K562 (cell line): ENCODE measurements at regions not wholly inside any gene's neighbourhood (a gene's known extent, or its start where the extent isn't known, plus 50 kb on each side); places are given as distances from the start of the nearest gene placed in this dataset.

Source experiments
- ATAC-seq: fragments of 200-7000 bp; cut with Tn5 transposase; 3 replicates; pipeline ENCODE4 v1.9.1; 2020; ENCODE audit warnings: moderate library complexity
- BruUV-seq: library from RNA; stranded (reverse); fragments of 400-500 nt; replicated peaks from 2 replicates; lab custom pipeline; 2021; lab: Mats Ljungman, UMichigan
- CTCF ChIA-PET: fragments of 300-600 bp; formaldehyde crosslinking; extraction: SDS; loops from one replicate; lab custom pipeline; 2021; ENCODE audit warnings: low intra/inter-chr PET ratio; lab: Yijun Ruan, JAX
- POLR2A ChIA-PET: fragments of 300-600, 350-650 bp; sonication (Branson Sonifier 250); formaldehyde crosslinking; extraction: SDS; loops from one replicate; lab custom pipeline; 2021; ENCODE audit warnings: antibody characterized with exemption, inconsistent platforms; lab: Yijun Ruan, JAX
- DNase-seq, 4 experiments: peaks; one replicate each; pipeline versions ENCODE4 v3.0.0 to v3.0.0-alpha.2; 2011 to 2018; ENCODE audit warnings: low spot score in 3 of 4, mixed read lengths in 3 of 4; ENCODE audit errors: extremely low read depth in 1 of 4
- FAIRE-seq: peaks from 2 replicates; lab custom pipeline; 2011; peaks lifted over from hg19 to GRCh38; lab: Jason Lieb, UNC
- H2AFZ ChIP-seq: 2 replicates; pipeline ENCODE4 v1.6.0; 2011; ENCODE audit warnings: low read depth, low read length, control low read depth, inconsistent platforms
- H3K27ac ChIP-seq: fragments of 200-600 bp; 3 replicates; pipeline ENCODE4 v1.8.0; 2011; ENCODE audit warnings: low read depth, mild to moderate bottlenecking, control low read depth, inconsistent platforms, low read length, moderate library complexity, mixed read lengths; ENCODE audit errors: extremely low read depth
- H3K27me3 ChIP-seq, 2 experiments: fragments of 300-600 bp in 1 of 2; 2 replicates in 1 of 2; 3 replicates in 1 of 2; pipeline versions ENCODE4 v1.6.0 to v1.8.0; 2011; ENCODE audit warnings: inconsistent platforms in 2 of 2, low read length in 2 of 2, mild to moderate bottlenecking in 1 of 2, mixed read lengths in 1 of 2, moderate library complexity in 1 of 2; ENCODE audit not compliant: control insufficient read depth in 2 of 2, insufficient read depth in 2 of 2
- H3K36me3 ChIP-seq: fragments of 300-600 bp; 3 replicates; pipeline ENCODE4 v1.8.0; 2011; ENCODE audit warnings: mild to moderate bottlenecking, low read length, inconsistent platforms; ENCODE audit not compliant: control insufficient read depth, insufficient read depth
- H3K4me1 ChIP-seq, 2 experiments: fragments of 200-600 bp in 1 of 2; replicated peaks in 1 of 2; 2 replicates in 1 of 2; 3 replicates in 1 of 2; pipeline versions ENCODE4 v1.5.1 to v1.8.0; 2011; ENCODE audit warnings: inconsistent platforms in 2 of 2, low read length in 2 of 2, mild to moderate bottlenecking in 1 of 2, mixed read lengths in 1 of 2, moderate library complexity in 1 of 2; ENCODE audit not compliant: control insufficient read depth in 2 of 2, insufficient read depth in 2 of 2
- H3K4me2 ChIP-seq: 2 replicates; pipeline ENCODE4 v1.6.1; 2011; ENCODE audit warnings: low read length, control low read depth, inconsistent platforms, mixed read lengths; ENCODE audit not compliant: insufficient read depth
- H3K4me3 ChIP-seq: fragments of 200-600 bp; sonication (generic), shearing (Covaris generic); 2 replicates; pipeline ENCODE4 v1.5.1; 2016; ENCODE audit warnings: control low read depth, inconsistent platforms
- H3K79me2 ChIP-seq: fragments of 200-600 bp; 3 replicates; pipeline ENCODE4 v1.8.0; 2011; ENCODE audit warnings: low read length, inconsistent platforms; ENCODE audit not compliant: control insufficient read depth, insufficient read depth
- H3K9ac ChIP-seq, 2 experiments: 2 replicates each; pipeline versions ENCODE4 v1.6.0 to v1.6.1; 2011; ENCODE audit warnings: low read depth in 2 of 2, low read length in 2 of 2, control low read depth in 1 of 2, inconsistent platforms in 1 of 2, mild to moderate bottlenecking in 1 of 2, mixed read lengths in 1 of 2; ENCODE audit not compliant: insufficient read depth in 1 of 2
- H3K9me1 ChIP-seq: one replicate; pipeline ENCODE4 v1.6.0; 2011; ENCODE audit warnings: inconsistent platforms, mild to moderate bottlenecking, low read length, moderate library complexity; ENCODE audit not compliant: control insufficient read depth, insufficient read depth
- H3K9me3 ChIP-seq: replicated peaks from 2 replicates; pipeline ENCODE4 v1.5.1; 2011; ENCODE audit warnings: low read depth, low read length, inconsistent platforms; ENCODE audit not compliant: control insufficient read depth, insufficient read depth
- H4K20me1 ChIP-seq: replicated peaks from 2 replicates; pipeline ENCODE4 v1.6.1; 2011; ENCODE audit warnings: low read length, inconsistent platforms, mixed read lengths; ENCODE audit not compliant: control insufficient read depth, insufficient read depth
- HCFC1 ChIP-seq: IDR thresholded peaks from 2 replicates; pipeline ENCODE4 v1.6.1; 2012; ENCODE audit warnings: low read depth, low read length, improper control_type of control experiment
- KDM4B ChIP-seq, 2 experiments: fragments of 450-650 bp in 1 of 2; sonication (generic) in 1 of 2; IDR thresholded peaks; 2 replicates each; pipeline ENCODE4 v1.6.1; 2016 to 2017; ENCODE audit warnings: borderline replicate concordance in 2 of 2, antibody characterized with exemption in 1 of 2, low read depth in 1 of 2, mild to moderate bottlenecking in 1 of 2
- MTA2 ChIP-seq: fragments of 450-650 bp; IDR thresholded peaks from 2 replicates; pipeline ENCODE4 v1.6.1; 2016; ENCODE audit warnings: low read depth
- PHF20 ChIP-seq: fragments of 450-650 bp; IDR thresholded peaks from 2 replicates; pipeline ENCODE4 v1.6.1; 2018; ENCODE audit not compliant: partially characterized antibody
- SMARCE1 ChIP-seq: fragments of 450-650 bp; IDR thresholded peaks from 2 replicates; pipeline ENCODE4 v1.7.1; 2016; ENCODE audit warnings: mild to moderate bottlenecking
- ZNF311 ChIP-seq: fragments of 250-450 bp; sonication (Bioruptor Pico); IDR thresholded peaks from 2 replicates; pipeline ENCODE4 v1.4.0; 2020; ENCODE audit warnings: mild to moderate bottlenecking, moderate library complexity
- WGBS: fragments of 100-300 bp; shearing (Covaris generic); methylation state at CpG from one replicate; pipeline ENCODE4 v1.1.6; 2016; ENCODE audit warnings: low coverage, mixed read lengths; ENCODE audit not compliant: insufficient coverage; ENCODE audit errors: missing lambda C conversion rate; 5-methylcytosine and 5-hydroxymethylcytosine counted together
- in situ Hi-C: fragments of 300-500 bp; cut with MboI; formaldehyde crosslinking; loops from 4 replicates; pipeline ENCODE4 v1.15.0; 2018; ENCODE audit warnings: inconsistent platforms, mixed read lengths
- intact Hi-C: fragments of 100-400 bp; cut with micrococcal nuclease; formaldehyde crosslinking; loops from 2 replicates; pipeline ENCODE4 v1.14.2; 2022
- TF ChIP-seq, protein P1 (sequence below): IDR thresholded peaks from 3 replicates; pipeline ENCODE4 v1.6.1; 2011; ENCODE audit warnings: borderline replicate concordance, mild to moderate bottlenecking; ENCODE audit not compliant: insufficient read length, insufficient read depth
- TF ChIP-seq, protein P2 (sequence below): IDR thresholded peaks from 3 replicates; pipeline ENCODE4 v1.6.1; 2011; ENCODE audit warnings: borderline replicate concordance, mild to moderate bottlenecking, moderate library complexity; ENCODE audit not compliant: insufficient read length; ENCODE audit errors: extremely low read depth
- TF ChIP-seq, protein P3 (sequence below), 2 experiments: fragments of 200-800 bp in 1 of 2; sonication (Bioruptor generic) in 1 of 2; sonication (generic) in 1 of 2; formaldehyde crosslinking in 1 of 2; IDR thresholded peaks in 1 of 2; conservative IDR thresholded peaks in 1 of 2; 2 replicates each; pipeline versions ENCODE4 v1.5.0 to v1.6.1; 2016 to 2020; ENCODE audit warnings: missing compliant biosample characterization in 1 of 2, missing genetic modification characterization in 1 of 2, missing genetic modification reagents in 1 of 2

DNA sequence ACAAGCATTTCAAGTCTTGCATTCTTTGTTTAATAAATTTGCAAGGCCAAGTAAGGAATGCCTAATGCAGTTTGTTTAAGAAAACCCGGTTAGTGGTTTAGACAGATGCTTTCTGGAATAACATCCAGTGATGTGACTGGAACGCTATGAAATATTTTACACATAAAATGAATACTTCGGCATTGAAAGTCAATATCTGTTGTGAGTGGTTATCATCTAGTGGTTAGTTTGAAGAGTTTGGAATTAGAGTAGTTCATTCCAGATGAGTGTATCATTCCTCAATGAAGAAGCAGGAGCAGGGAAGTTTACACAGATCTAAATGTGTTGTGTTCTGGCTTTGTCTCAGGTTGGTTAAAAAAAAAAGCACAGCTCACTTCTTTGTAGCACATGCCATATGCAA lies 608.0 kb upstream of the PIK3C3 start:
- Histone ChIP-seq H3K4me1 (no peaks in the 10 kb centered on the region), H3K79me2 (no peaks in the 10 kb centered on the region), H3K9me1 (no peaks in the 10 kb centered on the region), H3K4me2 (no peak overlapping the region), H3K9ac (no peak overlapping the region), H3K27ac (no peak overlapping the region), H4K20me1 (no peaks in the 10 kb centered on the region), H3K27me3 (no peaks in the 10 kb centered on the region), H3K36me3 (no peaks in the 10 kb centered on the region), H3K4me3 (no peak overlapping the region), H2AFZ (no peak overlapping the region), H3K9me3 (no peaks in the 10 kb centered on the region; the same call in 1 of the 2 replicates)
- ATAC-seq, result no peak
- in situ Hi-C loops (no loop called here), intact Hi-C loops (no loop called here)
- DNase-seq, result no peak
- ChIA-PET POLR2A (no interaction called here), CTCF (no interaction called here)
- BruUV-seq, result no TSS peak
- WGBS, result 0% methylated on average over 3 of the region's 3 CpGs
- no peak for FAIRE-seq
- TF ChIP-seq MTA2 (no peak), SMARCE1 (no peak), PHF20 (no peak), ZNF311 (no peak)

DNA sequence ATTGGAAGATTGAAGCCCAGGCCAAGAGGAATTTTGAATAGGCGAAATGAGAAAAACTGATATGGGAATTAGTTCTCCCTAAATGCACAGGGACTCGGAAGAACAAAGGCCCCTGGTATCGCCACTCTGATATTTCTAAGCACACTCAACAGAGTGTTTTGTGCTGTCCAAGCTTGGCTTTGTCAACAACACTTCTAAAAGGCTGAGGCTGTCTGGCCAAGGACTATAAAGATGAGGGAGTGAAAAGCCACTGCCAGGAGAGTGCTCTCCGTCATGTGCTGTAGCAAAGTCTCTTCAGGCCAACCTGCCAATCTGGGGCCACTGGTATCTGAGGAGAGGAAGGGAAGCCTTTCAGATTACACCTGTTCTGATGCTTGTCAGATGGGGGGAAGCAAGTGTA lies 611.2 kb upstream of the PIK3C3 start:
- no peak overlapping the region for H3K9ac ChIP-seq
- intact Hi-C loops (no loop called here), in situ Hi-C loops (no loop called here)
- ChIA-PET POLR2A (no interaction called here), CTCF (no interaction called here)
- no peaks in the 10 kb centered on the region for H3K9me1 ChIP-seq
- ATAC-seq (no peak), DNase-seq (no peak), FAIRE-seq (no peak)
- 0% methylated on average over 4 of the region's 4 CpGs for WGBS
- H3K4me3 ChIP-seq, result no peak overlapping the region
- no peaks in the 10 kb centered on the region for H3K79me2 ChIP-seq
- H3K36me3 ChIP-seq, result no peaks in the 10 kb centered on the region
- no peaks in the 10 kb centered on the region for H3K4me1 ChIP-seq
- H3K27me3 ChIP-seq, result no peaks in the 10 kb centered on the region
- H2AFZ ChIP-seq, result no peak overlapping the region
- H3K27ac ChIP-seq, result no peak overlapping the region
- H3K9me3 ChIP-seq, result no peaks in the 10 kb centered on the region; the same call in 1 of the 2 replicates
- BruUV-seq, result no TSS peak
- no peaks in the 10 kb centered on the region for H4K20me1 ChIP-seq
- H3K4me2 ChIP-seq, result no peak overlapping the region
- TF ChIP-seq, protein P1, sequence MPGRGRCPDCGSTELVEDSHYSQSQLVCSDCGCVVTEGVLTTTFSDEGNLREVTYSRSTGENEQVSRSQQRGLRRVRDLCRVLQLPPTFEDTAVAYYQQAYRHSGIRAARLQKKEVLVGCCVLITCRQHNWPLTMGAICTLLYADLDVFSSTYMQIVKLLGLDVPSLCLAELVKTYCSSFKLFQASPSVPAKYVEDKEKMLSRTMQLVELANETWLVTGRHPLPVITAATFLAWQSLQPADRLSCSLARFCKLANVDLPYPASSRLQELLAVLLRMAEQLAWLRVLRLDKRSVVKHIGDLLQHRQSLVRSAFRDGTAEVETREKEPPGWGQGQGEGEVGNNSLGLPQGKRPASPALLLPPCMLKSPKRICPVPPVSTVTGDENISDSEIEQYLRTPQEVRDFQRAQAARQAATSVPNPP, result no peak
- no peak for TF ChIP-seq HCFC1
- TF ChIP-seq, protein P2, sequence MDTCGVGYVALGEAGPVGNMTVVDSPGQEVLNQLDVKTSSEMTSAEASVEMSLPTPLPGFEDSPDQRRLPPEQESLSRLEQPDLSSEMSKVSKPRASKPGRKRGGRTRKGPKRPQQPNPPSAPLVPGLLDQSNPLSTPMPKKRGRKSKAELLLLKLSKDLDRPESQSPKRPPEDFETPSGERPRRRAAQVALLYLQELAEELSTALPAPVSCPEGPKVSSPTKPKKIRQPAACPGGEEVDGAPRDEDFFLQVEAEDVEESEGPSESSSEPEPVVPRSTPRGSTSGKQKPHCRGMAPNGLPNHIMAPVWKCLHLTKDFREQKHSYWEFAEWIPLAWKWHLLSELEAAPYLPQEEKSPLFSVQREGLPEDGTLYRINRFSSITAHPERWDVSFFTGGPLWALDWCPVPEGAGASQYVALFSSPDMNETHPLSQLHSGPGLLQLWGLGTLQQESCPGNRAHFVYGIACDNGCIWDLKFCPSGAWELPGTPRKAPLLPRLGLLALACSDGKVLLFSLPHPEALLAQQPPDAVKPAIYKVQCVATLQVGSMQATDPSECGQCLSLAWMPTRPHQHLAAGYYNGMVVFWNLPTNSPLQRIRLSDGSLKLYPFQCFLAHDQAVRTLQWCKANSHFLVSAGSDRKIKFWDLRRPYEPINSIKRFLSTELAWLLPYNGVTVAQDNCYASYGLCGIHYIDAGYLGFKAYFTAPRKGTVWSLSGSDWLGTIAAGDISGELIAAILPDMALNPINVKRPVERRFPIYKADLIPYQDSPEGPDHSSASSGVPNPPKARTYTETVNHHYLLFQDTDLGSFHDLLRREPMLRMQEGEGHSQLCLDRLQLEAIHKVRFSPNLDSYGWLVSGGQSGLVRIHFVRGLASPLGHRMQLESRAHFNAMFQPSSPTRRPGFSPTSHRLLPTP, result no peak
- TF ChIP-seq, protein P3, sequence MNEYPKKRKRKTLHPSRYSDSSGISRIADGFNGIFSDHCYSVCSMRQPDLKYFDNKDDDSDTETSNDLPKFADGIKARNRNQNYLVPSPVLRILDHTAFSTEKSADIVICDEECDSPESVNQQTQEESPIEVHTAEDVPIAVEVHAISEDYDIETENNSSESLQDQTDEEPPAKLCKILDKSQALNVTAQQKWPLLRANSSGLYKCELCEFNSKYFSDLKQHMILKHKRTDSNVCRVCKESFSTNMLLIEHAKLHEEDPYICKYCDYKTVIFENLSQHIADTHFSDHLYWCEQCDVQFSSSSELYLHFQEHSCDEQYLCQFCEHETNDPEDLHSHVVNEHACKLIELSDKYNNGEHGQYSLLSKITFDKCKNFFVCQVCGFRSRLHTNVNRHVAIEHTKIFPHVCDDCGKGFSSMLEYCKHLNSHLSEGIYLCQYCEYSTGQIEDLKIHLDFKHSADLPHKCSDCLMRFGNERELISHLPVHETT (CRISPR knock-in tag; conservative IDR thresholded peaks at IDR 0.05 in 1 of 2, IDR thresholded peaks at IDR 0.05 in 1 of 2), result no peak
- no peak for TF ChIP-seq KDM4B (IDR thresholded peaks at IDR 0.05; ENCODE audit: borderline replicate concordance in 2 of 2, low read depth in 1 of 2)
